SKM-1 treated with dmso at 0.1 percent for 144 hours (cell line): ENCODE measurements at regions not wholly inside any gene's neighbourhood (a gene's known extent, or its start where the extent isn't known, plus 50 kb on each side); places are given as distances from the start of the nearest gene placed in this dataset.
"Not testable (repeated sequence)": the region's sequence is repeated elsewhere in the genome, so short reads cannot be mapped to it uniquely, and the experiment has no call there.

Experiments
- DNase-seq: peaks from one replicate; lab custom pipeline; 2025; ENCODE audit not compliant: unreplicated experiment; lab: John Stamatoyannopoulos, UW

DNA sequence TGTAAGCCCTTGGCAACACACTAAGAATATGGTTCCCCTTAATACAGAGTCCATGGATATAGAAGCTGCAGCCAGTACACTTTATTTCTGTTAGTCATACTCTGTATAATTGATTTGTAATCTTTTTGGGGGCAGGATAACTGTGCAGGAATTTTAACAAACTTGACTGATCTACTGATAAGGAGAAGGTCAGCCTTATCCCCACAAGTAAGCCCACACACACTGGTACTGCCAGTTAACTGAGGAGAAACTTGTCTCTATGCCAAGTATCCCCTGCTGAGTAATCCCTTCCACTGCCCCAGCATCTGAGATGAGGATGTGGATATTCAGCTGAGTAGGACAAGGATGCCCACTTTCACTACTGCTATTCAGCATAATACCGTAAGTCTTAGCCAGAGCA lies 154.9 kb upstream of the CXXC4 start:
- no peak for DNase-seq

- not testable (repeated sequence) for DNase-seq
Observed at GRCh38 chr4:104662269-104662668, 167.6 kb upstream of the CXXC4 start.

- DNase-seq, result no peak
Observed at GRCh38 chr4:104677116-104677515, 182.4 kb upstream of the CXXC4 start.

- DNase-seq, result no peak
Observed at GRCh38 chr4:104682311-104682710, 187.6 kb upstream of the CXXC4 start.

DNA sequence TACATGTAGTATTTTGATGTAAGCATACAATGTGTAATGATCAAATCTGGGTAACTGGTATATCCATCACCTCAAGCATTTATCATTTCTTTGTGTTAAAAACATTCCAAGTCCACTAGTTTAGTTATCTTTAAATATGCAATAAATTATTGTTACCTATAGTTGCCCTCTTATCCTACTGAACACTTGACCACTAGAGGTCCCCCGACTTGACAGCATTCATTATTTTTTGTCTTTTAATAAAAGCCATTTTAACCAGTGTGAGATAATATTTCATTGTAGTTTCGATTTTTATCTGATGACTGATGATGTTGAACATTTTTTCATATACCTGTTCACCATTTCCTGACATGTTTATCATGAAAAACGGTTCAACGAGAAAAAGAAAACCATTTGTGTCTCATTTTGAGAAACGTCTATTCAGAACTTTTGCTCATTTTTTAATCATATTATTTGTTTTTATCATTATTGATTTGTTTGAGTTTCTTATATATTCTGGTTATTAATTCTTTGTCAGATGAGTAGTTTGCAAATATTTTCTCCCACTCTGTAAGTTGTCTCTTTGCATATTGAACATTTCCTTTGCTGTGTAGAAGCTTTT lies 199.0 kb upstream of the CXXC4 start:
- no peak for DNase-seq

GRCh38 chr4:104716584-104716983 lies 221.9 kb upstream of the CXXC4 start:
- no peak for DNase-seq

- DNase-seq, result no peak
Observed at GRCh38 chr4:104719539-104720230, 225.0 kb upstream of the CXXC4 start.

- DNase-seq, result no peak
Observed at GRCh38 chr4:104722467-104722866, 227.8 kb upstream of the CXXC4 start.

GRCh38 chr4:104726002-104726401 lies 231.3 kb upstream of the CXXC4 start:
- DNase-seq, result no peak

DNA sequence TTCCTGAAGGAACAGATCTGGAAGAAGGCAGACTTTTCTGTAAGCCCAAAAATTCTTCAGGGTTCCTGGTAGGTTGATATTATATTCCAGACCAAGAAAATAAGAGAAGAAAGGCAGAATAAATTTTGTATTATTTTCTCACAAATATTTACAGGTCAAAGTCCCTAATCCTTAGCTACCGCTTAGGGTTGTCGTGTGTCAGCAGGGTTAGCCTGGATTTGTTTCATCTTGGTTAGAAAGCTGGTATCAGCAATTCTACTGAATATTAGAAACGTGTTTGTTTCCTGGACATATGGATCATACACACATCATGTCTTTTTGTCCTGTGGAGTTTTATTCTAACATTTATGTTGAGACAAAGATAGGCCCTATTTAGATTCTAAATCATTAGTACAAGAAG lies 232.9 kb upstream of the CXXC4 start:
- no peak for DNase-seq

DNA sequence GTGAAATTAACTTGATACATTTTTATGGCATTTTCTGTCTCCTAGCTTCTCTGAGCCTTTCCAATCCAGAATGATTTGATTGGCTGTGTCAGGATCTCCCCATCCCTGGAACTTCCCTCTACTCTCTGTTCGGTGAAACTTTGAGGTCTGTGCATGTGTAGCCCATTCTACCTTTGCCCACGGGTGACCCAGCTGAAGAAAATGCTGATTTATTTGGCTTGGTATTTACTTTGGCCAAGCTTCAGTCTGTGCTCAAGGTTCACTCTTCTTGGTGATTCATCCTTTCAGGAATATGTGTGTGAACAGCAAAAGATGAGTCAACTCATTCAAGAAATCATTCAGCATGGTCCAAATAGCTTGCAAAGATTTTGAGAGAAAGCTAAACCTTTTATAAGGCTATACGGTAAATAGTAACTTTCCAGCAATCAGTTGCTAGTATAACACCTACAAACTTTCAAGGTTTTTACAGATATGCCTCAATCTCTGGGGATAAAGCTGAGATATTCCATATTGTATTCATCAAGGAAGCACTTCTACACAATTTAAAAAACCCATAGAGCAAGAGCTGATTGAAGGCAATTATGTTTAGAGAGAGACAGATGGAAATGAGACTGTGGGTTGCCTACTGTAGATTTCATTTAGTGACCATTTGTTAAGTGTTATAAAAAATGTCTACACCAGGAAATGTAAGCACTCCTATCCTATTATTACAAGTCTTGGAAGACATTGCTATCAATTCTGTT lies 233.9 kb upstream of the CXXC4 start:
- no peak for DNase-seq

GRCh38 chr4:104732766-104733165 lies 238.1 kb upstream of the CXXC4 start:
- no peak for DNase-seq

GRCh38 chr4:104735174-104735573 lies 240.5 kb upstream of the CXXC4 start:
- DNase-seq, result no peak

GRCh38 chr4:104740161-104740560 lies 245.5 kb upstream of the CXXC4 start:
- DNase-seq, result no peak

- no peak for DNase-seq
Observed at GRCh38 chr4:104743215-104743653, 248.5 kb upstream of the CXXC4 start.

- no peak for DNase-seq
Observed at GRCh38 chr4:104747635-104748034, 252.9 kb upstream of the CXXC4 start.

DNA sequence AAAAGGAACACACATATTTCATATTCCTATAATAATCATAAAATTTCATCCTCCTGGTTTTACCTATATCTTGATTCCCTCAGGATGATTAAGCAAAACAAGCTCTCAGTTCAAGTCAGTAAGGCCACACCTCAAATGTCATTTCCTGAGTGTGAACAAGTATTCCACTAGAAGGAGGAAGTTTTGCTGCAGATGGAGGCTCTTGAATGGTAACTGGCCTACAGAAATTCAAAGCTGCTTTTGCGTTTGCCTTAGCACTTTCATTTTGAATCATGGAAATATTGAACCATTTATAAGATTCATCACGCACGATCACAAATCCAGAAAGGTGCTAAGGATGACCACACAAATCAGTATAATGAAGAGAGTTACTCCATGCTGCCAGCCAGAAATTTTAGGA lies 254.4 kb upstream of the CXXC4 start:
- peak; percentile 7 for DNase-seq

GRCh38 chr4:104750008-104750407 lies 255.3 kb upstream of the CXXC4 start:
- DNase-seq, result no peak

GRCh38 chr4:104751468-104751867 lies 256.8 kb upstream of the CXXC4 start:
- DNase-seq, result no peak

DNA sequence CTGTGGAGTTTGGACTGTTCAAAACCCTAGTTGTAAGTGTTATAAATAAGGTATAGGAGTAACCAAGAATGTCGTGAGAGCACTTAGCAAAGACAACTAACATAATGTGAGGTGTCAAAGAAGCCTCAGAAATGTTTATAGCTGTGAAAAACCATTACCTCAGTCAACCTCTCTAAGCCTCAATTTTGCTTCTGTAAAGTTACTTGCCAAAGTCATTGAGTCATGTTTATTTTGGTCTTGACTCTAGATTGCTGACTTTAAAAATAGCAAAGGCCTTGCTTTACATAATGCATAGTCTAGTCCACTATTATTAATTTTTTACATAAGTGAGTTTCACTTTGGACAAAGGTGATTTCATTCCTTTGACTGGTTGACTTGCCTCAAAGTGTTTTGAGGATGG lies 257.6 kb upstream of the CXXC4 start:
- DNase-seq, result no peak

GRCh38 chr4:104756837-104757236 lies 262.1 kb upstream of the CXXC4 start:
- DNase-seq, result no peak

- no peak for DNase-seq
Observed at GRCh38 chr4:104758574-104758973, 263.9 kb upstream of the CXXC4 start.
